RCC 7860 (cell line): ENCODE measurements at regions not wholly inside any gene's neighbourhood (a gene's known extent, or its start where the extent isn't known, plus 50 kb on each side); places are given as distances from the start of the nearest gene placed in this dataset.

Experiments used
- DNase-seq: peaks from one replicate; pipeline ENCODE4 v3.0.0-alpha.2; 2015; ENCODE audit warnings: low spot score
- FAIRE-seq: peaks from 2 replicates; lab custom pipeline; 2012; peaks lifted over from hg19 to GRCh38; lab: Jason Lieb, UNC

- FAIRE-seq (no peak), DNase-seq (no peak)
Measured at GRCh38 chr6:133688705-133689492, 200.0 kb upstream of the TCF21 start.

DNA sequence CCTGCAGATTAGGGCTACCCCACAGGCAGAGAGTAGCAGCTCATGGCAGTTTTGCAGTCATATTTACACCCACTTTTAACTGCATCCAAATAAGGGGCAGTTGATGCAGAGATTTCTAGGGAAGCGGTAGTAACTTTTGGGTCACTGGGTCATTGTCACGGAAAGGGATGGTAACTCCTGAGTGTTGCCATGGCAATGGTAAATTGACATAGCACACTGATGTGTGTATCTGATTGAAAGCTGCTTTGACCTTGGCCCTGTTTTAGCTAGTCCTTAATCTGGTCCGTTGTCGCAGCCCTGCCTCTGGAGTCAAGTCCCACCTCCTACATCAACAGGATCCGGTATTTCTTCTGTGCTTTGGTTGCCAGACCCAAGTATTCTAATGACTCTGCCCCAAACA, 199.1 kb upstream of the TCF21 start:
- FAIRE-seq (no peak), DNase-seq (no peak)

- DNase-seq: no peak
- no peak for FAIRE-seq
Measured at GRCh38 chr6:133693565-133693964, 195.3 kb upstream of the TCF21 start.

GRCh38 chr6:133697185-133697584, 191.7 kb upstream of the TCF21 start:
- DNase-seq (no peak), FAIRE-seq (no peak)

GRCh38 chr6:133697666-133698065, 191.2 kb upstream of the TCF21 start:
- FAIRE-seq: no peak
- no peak for DNase-seq

DNA sequence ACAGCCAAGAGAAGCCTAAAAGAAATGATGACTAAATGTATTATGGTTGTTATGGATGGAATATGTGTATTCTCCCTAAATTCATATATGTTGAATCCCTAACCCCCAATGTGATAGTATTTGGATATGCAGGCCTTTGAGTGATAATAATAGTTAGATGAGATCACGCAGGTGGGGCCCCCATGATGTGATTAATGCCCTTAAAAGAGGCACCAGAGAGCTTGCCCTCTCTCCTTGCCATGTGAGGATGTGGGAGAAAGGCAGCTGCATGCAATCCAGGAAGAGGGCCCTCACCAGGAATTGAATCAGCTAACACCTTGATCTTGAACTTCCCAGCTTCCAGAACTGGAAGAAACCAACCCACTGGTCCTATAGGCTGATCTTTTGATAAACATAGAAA, 190.6 kb upstream of the TCF21 start:
- FAIRE-seq (no peak), DNase-seq (no peak)

DNA sequence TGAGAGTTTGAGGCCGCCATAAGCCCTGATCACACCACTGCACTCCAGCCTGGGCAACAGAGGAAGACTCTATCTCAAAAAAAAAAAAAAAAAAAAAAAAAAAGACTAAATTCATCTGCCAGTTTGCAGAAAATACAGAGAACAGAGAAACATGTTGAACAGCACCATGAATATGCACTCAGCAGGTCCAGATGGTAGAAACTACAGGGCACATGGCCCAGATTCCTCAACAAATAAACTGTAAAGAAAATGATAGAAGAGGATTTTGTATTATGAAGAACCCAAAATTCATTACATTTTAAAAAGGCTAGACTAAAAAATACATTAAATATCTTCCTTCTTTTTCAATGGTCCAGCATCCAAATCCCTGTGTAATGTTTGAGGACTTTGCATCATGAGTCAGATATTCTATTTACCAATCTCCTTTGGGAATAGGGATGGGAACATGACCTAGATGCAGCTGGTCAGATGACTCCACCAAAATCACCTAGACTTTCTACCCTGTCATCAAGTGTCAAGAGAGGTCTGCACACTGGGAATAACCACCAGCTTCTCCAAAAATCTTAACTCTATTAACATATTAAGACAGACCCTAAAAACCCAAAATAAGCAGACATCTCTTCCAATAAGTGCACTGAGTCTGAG, 189.1 kb upstream of the TCF21 start:
- FAIRE-seq (no peak), DNase-seq (no peak)

DNA sequence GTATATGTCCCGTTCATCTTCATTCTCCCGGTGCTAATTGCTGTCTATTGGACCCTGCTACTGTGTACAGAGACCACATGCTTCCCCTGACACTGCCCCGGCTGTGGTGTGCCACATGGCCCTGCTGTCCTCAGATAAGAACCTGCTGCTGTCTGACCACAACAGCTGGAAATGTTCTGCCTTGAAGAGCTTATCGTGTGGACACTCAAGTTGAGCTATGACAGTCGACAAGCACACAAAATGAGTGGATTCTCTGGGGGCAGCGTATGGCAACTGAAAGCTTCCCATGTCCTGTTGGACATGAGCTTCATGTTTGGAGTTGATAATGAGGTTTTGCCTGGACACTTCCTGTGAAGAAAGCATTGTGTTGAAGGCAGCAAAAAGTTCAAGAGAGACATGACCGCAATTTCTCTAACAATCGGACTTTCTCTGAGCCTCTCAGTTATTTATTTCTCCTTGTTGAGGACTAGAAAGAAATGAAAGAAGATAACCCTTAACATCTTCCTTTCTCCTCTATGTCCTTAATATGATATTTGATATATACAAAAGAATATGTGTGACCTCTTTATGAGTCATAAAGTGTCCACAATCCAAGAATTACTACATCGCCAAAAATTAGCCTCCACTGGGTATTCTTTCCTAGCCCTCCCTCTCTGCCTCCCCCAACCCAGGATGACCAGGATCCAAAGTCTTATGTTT, 187.1 kb upstream of the TCF21 start:
- DNase-seq: no peak
- FAIRE-seq: no peak

- no peak for DNase-seq
- FAIRE-seq: no peak
Measured at GRCh38 chr6:133704371-133704770, 184.5 kb upstream of the TCF21 start.

DNA sequence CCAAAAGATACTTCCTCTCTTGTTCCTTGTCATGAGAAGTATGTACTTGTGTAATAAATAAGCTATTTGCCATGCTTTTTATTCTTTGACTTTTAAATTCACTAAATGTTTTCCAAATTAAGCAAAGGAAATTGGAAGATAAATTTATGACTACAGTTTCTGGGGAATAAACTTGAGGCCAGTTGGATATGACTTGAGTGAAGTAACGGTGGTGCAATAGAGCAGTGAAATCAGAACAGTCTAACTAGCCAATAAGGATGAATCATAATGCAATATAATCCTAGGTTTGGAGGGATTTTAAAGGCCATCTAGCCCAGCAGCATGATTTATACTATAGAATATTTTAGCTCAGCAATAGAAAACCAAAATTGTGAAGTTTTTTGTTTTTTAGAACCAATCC, 183.8 kb upstream of the TCF21 start:
- DNase-seq (no peak), FAIRE-seq (no peak)

- FAIRE-seq: no peak
Measured at GRCh38 chr6:133705731-133706130, 183.2 kb upstream of the TCF21 start.

DNA sequence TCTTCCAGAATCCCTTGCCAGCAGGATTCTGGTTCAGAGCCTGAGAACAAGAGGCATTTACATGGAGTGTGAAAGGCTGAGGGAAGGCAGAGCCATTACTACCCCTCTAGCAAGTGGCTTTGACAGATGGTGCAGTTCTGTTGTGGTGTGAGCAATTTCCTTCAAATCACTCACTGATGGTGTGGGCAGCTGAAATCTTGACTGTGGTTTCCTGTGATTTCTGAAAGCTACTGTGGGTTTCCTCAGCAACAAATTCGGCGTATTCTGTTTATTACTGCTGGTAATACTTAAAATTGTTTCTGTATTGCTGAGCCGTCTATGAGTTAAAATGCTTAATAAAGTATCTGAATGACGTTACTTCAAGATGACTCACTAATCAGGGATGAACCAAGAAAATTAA, 181.5 kb upstream of the TCF21 start:
- DNase-seq: no peak
- no peak for FAIRE-seq

More at GRCh38 chr6:133705731-133706130, 183.2 kb upstream of the TCF21 start:
- no peak for DNase-seq

GRCh38 chr6:133710826-133711225, 178.1 kb upstream of the TCF21 start:
- no peak for FAIRE-seq
- no peak for DNase-seq

DNA sequence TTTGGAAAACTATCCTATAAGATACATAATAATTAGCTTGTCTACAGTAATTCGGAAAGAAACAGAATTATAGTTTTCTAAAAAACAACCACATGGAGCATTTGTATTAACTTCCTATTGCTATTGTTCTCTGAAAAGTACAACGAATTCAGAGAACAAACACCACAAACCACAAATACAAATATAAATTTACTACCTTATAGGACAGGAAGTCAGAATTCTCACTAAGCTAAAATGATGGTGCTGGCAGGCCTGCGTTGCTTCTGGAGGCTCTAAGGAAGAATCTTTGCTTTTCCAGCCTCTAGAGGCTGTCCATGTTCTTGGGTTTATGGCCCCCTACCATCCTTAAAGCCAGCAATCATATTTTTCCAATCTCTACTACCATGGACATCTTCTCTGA, 173.6 kb upstream of the TCF21 start:
- DNase-seq: no peak
- no peak for FAIRE-seq

GRCh38 chr6:133724726-133725125, 164.2 kb upstream of the TCF21 start:
- no peak for FAIRE-seq
- DNase-seq: peak; percentile 57

DNA sequence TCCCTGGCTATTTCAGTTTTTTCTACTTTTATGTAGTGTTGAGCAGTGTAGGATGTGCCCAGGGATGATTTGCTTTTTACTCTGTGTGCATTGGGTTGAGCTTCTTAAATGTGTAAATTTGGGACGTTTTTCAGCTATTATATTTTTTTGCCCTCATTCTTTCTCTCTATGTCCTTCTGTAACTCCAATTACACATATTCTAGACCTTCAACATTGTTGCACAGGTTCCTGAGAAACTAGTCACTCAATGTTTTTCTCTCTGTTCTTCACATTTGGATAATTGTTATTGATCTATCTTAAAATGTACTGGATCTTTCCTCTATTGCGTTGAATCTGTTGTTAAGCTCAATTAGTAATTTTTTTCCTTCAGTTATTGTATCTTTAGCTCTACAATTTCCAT, 162.7 kb upstream of the TCF21 start:
- FAIRE-seq: no peak
- DNase-seq: no peak

DNA sequence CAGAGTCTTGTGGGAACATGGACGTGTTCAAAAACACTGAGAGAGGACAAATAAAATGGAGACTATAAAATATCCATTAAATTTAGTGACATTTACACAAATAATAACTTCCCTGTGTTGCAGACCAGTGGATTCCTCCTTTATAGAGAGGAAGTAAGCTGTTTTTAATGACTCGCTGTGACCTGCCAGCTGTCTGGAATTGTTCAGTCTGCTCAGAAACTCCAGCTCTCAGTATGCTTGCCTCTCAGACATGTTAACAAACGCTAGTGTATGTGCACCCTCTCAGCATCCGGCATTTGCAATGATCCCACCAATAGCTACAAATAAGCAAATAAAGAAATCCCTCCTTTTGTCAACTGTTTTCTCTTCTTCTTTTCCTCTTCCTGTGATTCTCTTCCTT, 158.0 kb upstream of the TCF21 start:
- no peak for DNase-seq
- no peak for FAIRE-seq

DNA sequence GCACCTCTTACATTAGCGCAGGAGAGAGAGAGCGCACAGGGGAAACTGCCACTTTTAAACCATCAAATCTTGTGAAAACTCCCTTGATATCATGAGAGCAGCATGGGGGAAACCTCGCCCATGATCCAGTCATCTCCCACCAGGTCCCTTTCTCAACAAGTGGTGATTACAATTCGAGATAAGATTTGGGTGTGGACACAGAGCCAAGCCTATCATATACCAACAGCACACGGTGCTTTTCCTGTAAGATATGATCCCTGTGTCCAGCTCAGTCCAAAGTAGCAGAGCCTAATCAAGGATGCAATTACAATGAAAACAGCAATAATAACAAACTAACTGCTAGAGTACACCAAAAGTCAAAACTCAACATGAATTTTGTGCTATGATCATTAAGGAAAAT, 148.7 kb upstream of the TCF21 start:
- FAIRE-seq (no peak), DNase-seq (no peak)

GRCh38 chr6:133740816-133741215, 148.1 kb upstream of the TCF21 start:
- no peak for FAIRE-seq
- DNase-seq: no peak

DNA sequence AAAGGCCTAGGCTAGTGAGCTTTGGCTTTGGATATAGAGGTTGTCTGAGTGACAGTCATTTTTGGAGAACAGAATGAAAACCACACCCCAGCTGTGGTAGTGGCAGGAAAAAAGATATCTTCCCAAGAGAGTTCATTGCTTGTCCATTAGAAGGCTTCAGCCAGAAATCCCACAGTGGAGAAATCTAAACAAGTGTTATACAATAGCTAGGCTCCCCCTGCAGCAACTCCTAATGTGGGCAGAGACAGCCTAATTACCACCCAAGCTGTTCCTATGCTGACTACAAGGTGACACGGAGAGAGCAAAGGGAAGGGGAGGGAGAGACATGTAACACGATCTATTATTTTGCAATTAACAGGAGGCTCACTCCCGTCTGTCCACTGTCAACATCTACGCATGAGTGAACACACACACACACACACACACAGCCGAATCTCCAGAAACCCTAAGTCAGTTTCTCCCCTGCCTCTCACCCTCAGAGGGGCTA, 147.5 kb upstream of the TCF21 start:
- DNase-seq (no peak), FAIRE-seq (no peak)

DNA sequence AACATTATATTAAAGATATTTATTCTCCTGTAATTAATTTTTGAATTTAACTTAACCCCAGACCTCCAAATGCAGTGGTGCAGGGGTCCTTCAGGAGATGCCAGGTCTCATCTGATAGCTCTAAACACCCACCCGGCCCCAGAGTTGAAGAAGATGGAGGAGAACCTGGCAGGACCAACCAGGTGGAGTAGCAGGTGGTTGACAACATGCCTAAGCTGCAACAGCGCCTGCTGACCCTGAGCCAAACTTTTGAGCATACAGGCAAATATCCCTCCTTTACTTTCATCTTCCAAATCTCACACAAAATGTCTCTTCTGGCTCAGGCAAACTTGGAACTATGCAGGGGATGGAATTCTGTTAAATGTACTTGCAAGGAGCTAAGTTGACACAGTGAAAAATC, 145.3 kb upstream of the TCF21 start:
- FAIRE-seq (no peak), DNase-seq (no peak)

DNA sequence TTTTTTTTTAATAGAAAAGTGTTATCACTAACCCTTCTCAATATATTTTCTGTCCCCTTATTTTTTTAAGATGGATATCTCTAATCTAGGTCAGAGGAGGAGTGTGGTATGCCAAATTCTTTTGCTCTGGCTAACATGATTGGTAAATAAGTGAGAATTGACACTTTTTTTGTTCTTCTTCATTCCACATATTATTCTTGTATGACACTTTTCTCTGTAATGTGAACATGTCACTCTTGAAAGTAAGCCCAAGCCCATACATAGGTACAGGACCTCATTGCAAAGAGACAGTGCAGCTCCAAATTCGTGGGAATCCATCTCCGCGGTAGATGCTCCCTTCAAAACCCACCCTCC, 142.5 kb upstream of the TCF21 start:
- FAIRE-seq (no peak), DNase-seq (no peak)
